SK-N-SH (cell line): ENCODE measurements at regions not wholly inside any gene's neighbourhood (a gene's known extent, or its start where the extent isn't known, plus 50 kb on each side); places are given as distances from the start of the nearest gene placed in this dataset.

Experiments used
- ELF1 ChIP-seq: IDR thresholded peaks from 2 replicates; pipeline ENCODE4 v1.4.0; 2012
- EP300 ChIP-seq, 2 experiments: IDR thresholded peaks; 2 replicates each; pipeline versions ENCODE4 v1.4.0 to v1.6.1; 2012; ENCODE audit warnings: borderline replicate concordance in 1 of 2, low read depth in 1 of 2, low read length in 1 of 2
- EZH2phosphoT487 ChIP-seq: fragments of 200-600 bp; sonication (generic); IDR thresholded peaks from 2 replicates; pipeline ENCODE4 v1.6.1; 2017; ENCODE audit warnings: low read depth, mixed run types, mild to moderate bottlenecking, antibody characterized with exemption, moderate library complexity, borderline replicate concordance
- GABPA ChIP-seq: IDR thresholded peaks from 2 replicates; pipeline ENCODE4 v1.4.0; 2012; ENCODE audit warnings: low read depth, mild to moderate bottlenecking
- GATA2 ChIP-seq: sonication (generic); formaldehyde crosslinking; IDR thresholded peaks from 2 replicates; pipeline ENCODE4 v1.5.0; 2020; ENCODE audit warnings: mild to moderate bottlenecking, missing genetic modification reagents
- JUND ChIP-seq: IDR thresholded peaks from 2 replicates; pipeline ENCODE4 v1.4.0; 2012
- POLR2AphosphoS5 ChIP-seq: IDR thresholded peaks from 2 replicates; pipeline ENCODE4 v1.6.1; 2012; ENCODE audit warnings: low read depth, low read length
- SIN3A ChIP-seq: IDR thresholded peaks from 2 replicates; pipeline ENCODE4 v1.6.1; 2012; ENCODE audit warnings: low read depth, mild to moderate bottlenecking, low read length, moderate library complexity, borderline replicate concordance
- TCF12 ChIP-seq: IDR thresholded peaks from 2 replicates; pipeline ENCODE4 v1.4.0; 2012
- TF ChIP-seq, protein P1 (sequence below): fragments of 200-600 bp; sonication (generic); IDR thresholded peaks from 2 replicates; pipeline ENCODE4 v1.6.1; 2017; ENCODE audit warnings: antibody characterized with exemption, mild to moderate bottlenecking, moderate library complexity
- TF ChIP-seq, protein P2 (sequence below): IDR thresholded peaks from 2 replicates; pipeline ENCODE4 v1.4.0; 2012; ENCODE audit warnings: low read depth
- TF ChIP-seq, protein P3 (sequence below): IDR thresholded peaks from 2 replicates; pipeline ENCODE4 v1.4.0; 2012; ENCODE audit warnings: low read depth, borderline replicate concordance
- TF ChIP-seq, protein P4 (sequence below): IDR thresholded peaks from 2 replicates; pipeline ENCODE4; 2012
- TF ChIP-seq, protein P5 (sequence below): IDR thresholded peaks from 2 replicates; pipeline ENCODE4 v1.6.1; 2012; ENCODE audit warnings: mild to moderate bottlenecking, low read depth, low read length, moderate library complexity

DNA sequence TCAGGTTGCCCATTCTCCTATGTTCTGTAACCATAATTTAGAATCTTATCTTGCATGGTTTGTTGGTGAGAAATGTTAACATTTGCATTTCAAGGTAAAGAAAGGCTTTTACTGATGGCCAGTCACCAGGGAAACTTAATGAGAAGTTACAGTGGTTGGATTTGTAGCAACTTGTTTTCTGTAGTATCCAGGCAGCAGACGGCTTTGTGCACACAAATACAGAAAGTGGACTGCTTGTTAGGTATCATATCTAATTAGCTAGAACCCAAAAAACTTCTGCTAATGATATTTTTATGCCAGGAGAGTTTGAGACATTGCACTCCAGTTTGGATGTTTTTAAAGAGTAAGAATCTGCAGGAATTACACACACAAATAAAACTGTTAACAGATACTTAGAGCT lies 578.0 kb downstream of the DOK5 start:
- no peak for TF ChIP-seq JUND
- TF ChIP-seq GATA2 (CRISPR knock-in tag): no peak
- TF ChIP-seq TCF12: no peak
- TF ChIP-seq, protein P1, sequence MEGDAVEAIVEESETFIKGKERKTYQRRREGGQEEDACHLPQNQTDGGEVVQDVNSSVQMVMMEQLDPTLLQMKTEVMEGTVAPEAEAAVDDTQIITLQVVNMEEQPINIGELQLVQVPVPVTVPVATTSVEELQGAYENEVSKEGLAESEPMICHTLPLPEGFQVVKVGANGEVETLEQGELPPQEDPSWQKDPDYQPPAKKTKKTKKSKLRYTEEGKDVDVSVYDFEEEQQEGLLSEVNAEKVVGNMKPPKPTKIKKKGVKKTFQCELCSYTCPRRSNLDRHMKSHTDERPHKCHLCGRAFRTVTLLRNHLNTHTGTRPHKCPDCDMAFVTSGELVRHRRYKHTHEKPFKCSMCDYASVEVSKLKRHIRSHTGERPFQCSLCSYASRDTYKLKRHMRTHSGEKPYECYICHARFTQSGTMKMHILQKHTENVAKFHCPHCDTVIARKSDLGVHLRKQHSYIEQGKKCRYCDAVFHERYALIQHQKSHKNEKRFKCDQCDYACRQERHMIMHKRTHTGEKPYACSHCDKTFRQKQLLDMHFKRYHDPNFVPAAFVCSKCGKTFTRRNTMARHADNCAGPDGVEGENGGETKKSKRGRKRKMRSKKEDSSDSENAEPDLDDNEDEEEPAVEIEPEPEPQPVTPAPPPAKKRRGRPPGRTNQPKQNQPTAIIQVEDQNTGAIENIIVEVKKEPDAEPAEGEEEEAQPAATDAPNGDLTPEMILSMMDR: no peak
- TF ChIP-seq ELF1: no peak
- TF ChIP-seq EZH2phosphoT487: no peak
- TF ChIP-seq EP300 (IDR thresholded peaks at IDR 0.05; ENCODE audit: borderline replicate concordance in 1 of 2, low read depth in 1 of 2, low read length in 1 of 2): no peak
- no peak for TF ChIP-seq SIN3A
- TF ChIP-seq, protein P2, sequence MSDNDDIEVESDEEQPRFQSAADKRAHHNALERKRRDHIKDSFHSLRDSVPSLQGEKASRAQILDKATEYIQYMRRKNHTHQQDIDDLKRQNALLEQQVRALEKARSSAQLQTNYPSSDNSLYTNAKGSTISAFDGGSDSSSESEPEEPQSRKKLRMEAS: no peak
- TF ChIP-seq GABPA: no peak
- TF ChIP-seq, protein P3, sequence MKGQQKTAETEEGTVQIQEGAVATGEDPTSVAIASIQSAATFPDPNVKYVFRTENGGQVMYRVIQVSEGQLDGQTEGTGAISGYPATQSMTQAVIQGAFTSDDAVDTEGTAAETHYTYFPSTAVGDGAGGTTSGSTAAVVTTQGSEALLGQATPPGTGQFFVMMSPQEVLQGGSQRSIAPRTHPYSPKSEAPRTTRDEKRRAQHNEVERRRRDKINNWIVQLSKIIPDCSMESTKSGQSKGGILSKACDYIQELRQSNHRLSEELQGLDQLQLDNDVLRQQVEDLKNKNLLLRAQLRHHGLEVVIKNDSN: no peak
- TF ChIP-seq, protein P4, sequence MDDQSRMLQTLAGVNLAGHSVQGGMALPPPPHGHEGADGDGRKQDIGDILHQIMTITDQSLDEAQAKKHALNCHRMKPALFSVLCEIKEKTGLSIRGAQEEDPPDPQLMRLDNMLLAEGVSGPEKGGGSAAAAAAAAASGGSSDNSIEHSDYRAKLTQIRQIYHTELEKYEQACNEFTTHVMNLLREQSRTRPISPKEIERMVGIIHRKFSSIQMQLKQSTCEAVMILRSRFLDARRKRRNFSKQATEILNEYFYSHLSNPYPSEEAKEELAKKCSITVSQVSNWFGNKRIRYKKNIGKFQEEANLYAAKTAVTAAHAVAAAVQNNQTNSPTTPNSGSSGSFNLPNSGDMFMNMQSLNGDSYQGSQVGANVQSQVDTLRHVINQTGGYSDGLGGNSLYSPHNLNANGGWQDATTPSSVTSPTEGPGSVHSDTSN: no peak
- TF ChIP-seq, protein P5, sequence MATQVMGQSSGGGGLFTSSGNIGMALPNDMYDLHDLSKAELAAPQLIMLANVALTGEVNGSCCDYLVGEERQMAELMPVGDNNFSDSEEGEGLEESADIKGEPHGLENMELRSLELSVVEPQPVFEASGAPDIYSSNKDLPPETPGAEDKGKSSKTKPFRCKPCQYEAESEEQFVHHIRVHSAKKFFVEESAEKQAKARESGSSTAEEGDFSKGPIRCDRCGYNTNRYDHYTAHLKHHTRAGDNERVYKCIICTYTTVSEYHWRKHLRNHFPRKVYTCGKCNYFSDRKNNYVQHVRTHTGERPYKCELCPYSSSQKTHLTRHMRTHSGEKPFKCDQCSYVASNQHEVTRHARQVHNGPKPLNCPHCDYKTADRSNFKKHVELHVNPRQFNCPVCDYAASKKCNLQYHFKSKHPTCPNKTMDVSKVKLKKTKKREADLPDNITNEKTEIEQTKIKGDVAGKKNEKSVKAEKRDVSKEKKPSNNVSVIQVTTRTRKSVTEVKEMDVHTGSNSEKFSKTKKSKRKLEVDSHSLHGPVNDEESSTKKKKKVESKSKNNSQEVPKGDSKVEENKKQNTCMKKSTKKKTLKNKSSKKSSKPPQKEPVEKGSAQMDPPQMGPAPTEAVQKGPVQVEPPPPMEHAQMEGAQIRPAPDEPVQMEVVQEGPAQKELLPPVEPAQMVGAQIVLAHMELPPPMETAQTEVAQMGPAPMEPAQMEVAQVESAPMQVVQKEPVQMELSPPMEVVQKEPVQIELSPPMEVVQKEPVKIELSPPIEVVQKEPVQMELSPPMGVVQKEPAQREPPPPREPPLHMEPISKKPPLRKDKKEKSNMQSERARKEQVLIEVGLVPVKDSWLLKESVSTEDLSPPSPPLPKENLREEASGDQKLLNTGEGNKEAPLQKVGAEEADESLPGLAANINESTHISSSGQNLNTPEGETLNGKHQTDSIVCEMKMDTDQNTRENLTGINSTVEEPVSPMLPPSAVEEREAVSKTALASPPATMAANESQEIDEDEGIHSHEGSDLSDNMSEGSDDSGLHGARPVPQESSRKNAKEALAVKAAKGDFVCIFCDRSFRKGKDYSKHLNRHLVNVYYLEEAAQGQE: no peak
- TF ChIP-seq POLR2AphosphoS5: no peak
